GM18505 (cell line): ENCODE measurements at regions not wholly inside any gene's neighbourhood (a gene's known extent, or its start where the extent isn't known, plus 50 kb on each side); places are given as distances from the start of the nearest gene placed in this dataset.

Experiments
- ATAC-seq: cut with Tn5 transposase; IDR thresholded peaks from one replicate; pipeline ENCODE4 v1.9.1; 2021; ENCODE audit not compliant: unreplicated experiment
- POLR2A ChIP-seq: IDR thresholded peaks from 4 replicates; pipeline ENCODE4 v1.6.1; 2011; ENCODE audit warnings: borderline replicate concordance; ENCODE audit not compliant: insufficient read depth, insufficient read length; ENCODE audit errors: extremely low read depth

GRCh38 chr6:2448826-2449571 is 203.6 kb upstream of the GMDS start:
- no peak for ATAC-seq
- no peak for TF ChIP-seq POLR2A

GRCh38 chr6:2447931-2448330 is 202.5 kb upstream of the GMDS start:
- ATAC-seq = no peak
- no peak for TF ChIP-seq POLR2A

GRCh38 chr6:2447318-2447920 is 202.0 kb upstream of the GMDS start:
- ATAC-seq = no peak
- TF ChIP-seq POLR2A = no peak

DNA sequence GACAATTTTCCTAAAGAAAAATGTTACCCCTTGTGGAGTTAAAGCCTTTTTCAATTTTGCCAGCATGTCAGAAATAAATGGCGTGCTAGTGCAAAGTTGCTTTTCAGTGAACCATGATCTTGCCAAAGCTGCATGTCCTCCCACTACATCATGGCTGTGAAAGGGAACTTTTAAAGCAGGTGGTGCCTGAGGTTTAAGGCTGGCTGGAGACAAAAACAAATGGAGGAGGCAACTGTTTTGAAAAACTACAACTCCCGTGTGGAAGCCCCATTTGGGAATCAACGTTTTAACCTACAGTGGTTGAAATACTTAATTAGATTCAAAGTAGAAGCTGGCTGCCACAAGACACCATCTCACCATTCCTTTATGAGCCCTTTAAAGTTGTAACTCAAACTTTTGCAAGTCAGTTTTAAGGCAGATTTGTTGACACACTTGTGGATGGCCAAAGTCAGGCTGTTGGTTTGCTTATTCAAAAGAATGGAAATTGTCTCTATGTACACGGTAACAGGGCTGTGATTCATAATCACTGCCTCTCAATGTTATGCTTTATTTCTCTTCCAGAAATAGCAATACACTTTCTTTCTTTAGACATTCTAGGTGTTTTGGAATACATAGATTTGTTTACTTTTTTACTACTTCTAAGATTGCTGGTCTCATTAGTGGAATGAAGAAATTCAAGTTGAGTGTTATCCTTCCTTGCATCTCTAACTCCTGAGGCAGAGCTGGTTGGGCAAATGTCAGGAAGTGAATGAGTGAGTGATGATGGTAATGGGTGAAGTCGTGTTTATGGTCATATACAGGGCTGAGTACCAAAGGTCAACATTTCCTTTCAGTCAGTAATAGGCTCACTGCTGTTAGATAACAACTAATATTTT is 196.4 kb upstream of the GMDS start:
- no peak for TF ChIP-seq POLR2A
- no peak for ATAC-seq

DNA sequence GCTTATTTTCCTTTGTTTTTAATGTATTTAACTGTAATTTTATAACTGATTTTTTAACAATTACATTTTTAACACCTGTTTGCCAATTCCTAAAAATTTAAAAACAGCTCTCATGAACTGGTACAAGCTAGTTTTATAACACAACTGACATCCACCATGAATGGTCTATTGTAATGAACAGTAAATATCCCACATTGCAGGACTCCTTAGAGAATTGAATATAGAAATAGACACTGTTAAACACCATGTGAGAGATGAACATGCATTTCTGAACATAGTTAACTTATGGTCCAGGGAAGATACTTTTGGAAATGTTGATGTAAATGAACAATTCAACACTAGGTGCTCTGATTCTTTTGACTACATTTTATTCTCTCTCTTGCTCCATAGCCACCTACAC is 195.1 kb upstream of the GMDS start:
- no peak for ATAC-seq

DNA sequence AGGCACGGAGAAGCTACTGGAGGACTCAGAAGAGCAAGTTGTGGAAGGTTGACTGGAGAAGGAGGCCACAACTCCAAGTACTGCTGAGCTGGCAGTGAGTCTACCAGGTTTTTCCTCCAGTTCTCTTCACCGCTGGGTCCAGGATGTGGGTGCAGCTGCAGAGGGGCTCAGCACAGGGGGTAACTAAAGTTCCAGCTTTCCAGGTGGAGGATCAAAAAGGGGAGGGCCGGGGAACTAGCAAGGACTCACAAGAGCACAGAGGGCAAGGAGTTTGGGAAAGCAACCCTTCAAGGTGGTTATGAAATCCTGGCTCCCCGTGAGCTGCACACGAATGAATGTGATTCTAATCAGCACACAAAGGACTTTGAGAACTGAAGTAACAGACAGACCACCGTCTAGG is 194.2 kb upstream of the GMDS start:
- no peak for ATAC-seq

More for the DNA sequence above, 195.1 kb upstream of the GMDS start:
- no peak for TF ChIP-seq POLR2A

GRCh38 chr6:2439082-2439481 is 193.7 kb upstream of the GMDS start:
- TF ChIP-seq POLR2A = no peak
- no peak for ATAC-seq

More for the DNA sequence above, 194.2 kb upstream of the GMDS start:
- TF ChIP-seq POLR2A = no peak

DNA sequence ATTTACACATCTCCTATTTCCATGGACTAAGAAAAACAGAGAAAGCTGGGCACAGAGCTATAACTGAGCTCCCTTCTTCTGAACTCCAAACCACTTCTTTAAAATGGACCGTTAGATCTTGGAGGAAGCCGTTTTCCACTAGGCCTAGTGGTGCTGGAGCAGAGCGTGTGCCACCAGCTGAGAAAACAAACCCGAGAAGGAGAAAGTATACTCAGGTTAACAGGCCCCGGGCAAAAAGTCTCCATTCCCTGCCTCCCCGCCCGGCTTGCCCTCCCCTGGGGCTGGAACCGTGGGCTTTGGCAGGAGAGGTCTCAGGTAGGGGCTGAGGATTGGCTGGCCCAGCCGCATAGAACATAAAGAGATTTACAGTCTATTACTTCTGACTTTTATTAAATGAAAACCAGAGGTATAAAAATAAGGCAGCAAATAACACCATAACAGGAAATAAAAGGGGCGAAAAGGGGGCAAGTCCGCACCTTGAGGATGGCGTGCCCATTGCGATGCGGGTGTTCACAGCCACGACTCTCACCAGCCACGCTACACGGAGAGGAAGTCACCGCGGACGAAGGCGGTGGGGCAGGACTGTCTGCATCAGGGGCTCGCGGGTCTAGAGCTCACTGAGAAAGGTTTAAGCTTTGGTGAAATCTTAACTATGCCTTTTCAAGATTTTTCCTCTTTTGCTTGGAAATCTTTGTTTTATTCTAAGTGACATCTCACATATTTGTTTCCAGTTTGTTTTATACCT is 191.2 kb upstream of the GMDS start:
- ATAC-seq = no peak
- TF ChIP-seq POLR2A = no peak

GRCh38 chr6:2435323-2435722 is 189.9 kb upstream of the GMDS start:
- TF ChIP-seq POLR2A = no peak
- no peak for ATAC-seq

- no peak for TF ChIP-seq POLR2A
- ATAC-seq = no peak
Observed at GRCh38 chr6:2434912-2435311, 189.5 kb upstream of the GMDS start.

DNA sequence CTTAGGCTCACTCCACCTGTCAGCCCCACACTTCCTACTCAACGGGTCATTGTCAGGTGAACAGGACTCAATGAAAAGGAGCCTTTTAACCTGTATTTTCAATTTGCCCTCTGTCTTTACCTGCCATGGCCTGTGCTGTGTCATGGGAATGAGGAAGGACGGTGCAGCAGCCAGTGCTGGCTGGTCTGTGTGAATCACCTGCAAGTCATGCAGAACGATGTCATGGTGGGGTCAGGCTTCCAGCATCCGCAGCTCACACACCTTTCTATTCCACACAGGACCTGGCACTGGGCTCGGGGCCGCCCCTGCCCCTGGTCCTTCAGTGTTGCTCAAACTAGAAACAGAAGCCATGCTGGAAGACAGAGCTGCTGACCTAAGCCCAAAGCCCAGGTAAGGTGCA is 188.7 kb upstream of the GMDS start:
- TF ChIP-seq POLR2A = no peak
- no peak for ATAC-seq

- ATAC-seq = no peak
- TF ChIP-seq POLR2A = no peak
Observed at GRCh38 chr6:2433711-2434110, 188.3 kb upstream of the GMDS start.

DNA sequence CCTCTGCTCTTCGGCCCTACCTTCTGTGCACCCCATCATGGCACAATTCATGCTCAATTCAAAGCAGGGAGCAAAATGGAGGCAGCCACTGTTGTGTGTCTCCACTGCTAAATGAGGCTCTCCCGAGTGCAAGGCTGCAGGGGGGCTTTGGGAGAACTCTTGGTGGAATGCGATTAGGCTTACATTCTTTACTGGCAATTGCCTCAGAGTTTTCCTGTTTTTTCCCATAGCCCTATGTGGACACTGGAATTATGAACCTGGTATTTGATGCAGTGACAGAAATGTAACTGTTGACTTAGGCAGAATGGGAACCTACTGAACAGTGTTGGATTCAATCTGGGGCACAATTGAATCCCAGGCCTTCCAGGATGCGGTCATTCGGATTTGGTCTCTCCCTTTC is 187.9 kb upstream of the GMDS start:
- TF ChIP-seq POLR2A = no peak
- ATAC-seq = no peak
